ENCODE measurements at regions not wholly inside any gene's neighbourhood (a gene's known extent, or its start where the extent isn't known, plus 50 kb on each side); places are given as distances from the start of the nearest gene placed in this dataset.

DNA sequence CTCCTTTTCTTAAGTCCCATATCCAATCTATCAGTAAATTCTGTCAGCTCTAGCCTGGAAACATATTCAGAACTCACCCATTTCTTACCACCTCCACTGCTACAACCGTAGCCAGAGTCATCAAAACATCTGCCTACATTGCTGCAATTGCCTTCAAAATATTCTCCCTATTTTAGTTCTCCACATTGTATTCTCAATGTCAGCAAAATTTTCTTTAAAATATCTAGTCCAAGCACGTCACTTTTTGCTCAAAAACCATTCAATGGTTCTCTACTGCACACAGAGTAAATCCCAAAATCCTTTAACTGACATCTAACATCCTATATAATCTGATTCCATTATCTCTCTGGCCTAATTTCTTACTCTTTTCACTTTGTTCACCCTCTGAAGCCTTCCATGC is 68.5 kb upstream of the ERBB4 start:
- TF ChIP-seq POLR2A (IDR thresholded peaks at IDR 0.05; ENCODE audit: low read depth, low read length): no peak
- TF ChIP-seq, protein P1, sequence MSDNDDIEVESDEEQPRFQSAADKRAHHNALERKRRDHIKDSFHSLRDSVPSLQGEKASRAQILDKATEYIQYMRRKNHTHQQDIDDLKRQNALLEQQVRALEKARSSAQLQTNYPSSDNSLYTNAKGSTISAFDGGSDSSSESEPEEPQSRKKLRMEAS (IDR thresholded peaks at IDR 0.05; ENCODE audit: insufficient read depth, insufficient read length): no peak
- TF ChIP-seq, protein P2, sequence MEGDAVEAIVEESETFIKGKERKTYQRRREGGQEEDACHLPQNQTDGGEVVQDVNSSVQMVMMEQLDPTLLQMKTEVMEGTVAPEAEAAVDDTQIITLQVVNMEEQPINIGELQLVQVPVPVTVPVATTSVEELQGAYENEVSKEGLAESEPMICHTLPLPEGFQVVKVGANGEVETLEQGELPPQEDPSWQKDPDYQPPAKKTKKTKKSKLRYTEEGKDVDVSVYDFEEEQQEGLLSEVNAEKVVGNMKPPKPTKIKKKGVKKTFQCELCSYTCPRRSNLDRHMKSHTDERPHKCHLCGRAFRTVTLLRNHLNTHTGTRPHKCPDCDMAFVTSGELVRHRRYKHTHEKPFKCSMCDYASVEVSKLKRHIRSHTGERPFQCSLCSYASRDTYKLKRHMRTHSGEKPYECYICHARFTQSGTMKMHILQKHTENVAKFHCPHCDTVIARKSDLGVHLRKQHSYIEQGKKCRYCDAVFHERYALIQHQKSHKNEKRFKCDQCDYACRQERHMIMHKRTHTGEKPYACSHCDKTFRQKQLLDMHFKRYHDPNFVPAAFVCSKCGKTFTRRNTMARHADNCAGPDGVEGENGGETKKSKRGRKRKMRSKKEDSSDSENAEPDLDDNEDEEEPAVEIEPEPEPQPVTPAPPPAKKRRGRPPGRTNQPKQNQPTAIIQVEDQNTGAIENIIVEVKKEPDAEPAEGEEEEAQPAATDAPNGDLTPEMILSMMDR (IDR thresholded peaks at IDR 0.05; ENCODE audit: extremely low read depth in 1 of 2, insufficient read depth in 1 of 2, low read depth in 1 of 2, low read length in 2 of 2): no peak
- no peak for TF ChIP-seq POLR2AphosphoS5 (IDR thresholded peaks at IDR 0.05; ENCODE audit: insufficient read depth, low read depth, low read length)
- TF ChIP-seq JUN (IDR thresholded peaks at IDR 0.05; ENCODE audit: borderline replicate concordance, insufficient read depth, insufficient read length, low read depth): no peak
